H9 (cell line): ENCODE measurements at regions not wholly inside any gene's neighbourhood (a gene's known extent, or its start where the extent isn't known, plus 50 kb on each side); places are given as distances from the start of the nearest gene placed in this dataset.

Experiments used
- DNase-seq: peaks from one replicate; pipeline ENCODE4 v3.0.0-alpha.2; 2017
- H2AFZ ChIP-seq: one replicate; pipeline ENCODE4 v1.6.1; 2013; ENCODE audit warnings: mild to moderate bottlenecking, low read length, control low read depth, moderate library complexity
- H2AK5ac ChIP-seq: 2 replicates; pipeline ENCODE4 v1.6.1; 2013; ENCODE audit warnings: low read length, control low read depth, mixed read lengths; ENCODE audit not compliant: insufficient read length
- H2BK120ac ChIP-seq: one replicate; pipeline ENCODE4 v1.6.1; 2013; ENCODE audit warnings: low read depth, mild to moderate bottlenecking, low read length, control low read depth, inconsistent platforms; ENCODE audit not compliant: poor library complexity, severe bottlenecking
- H2BK12ac ChIP-seq: 2 replicates; pipeline ENCODE4 v1.6.1; 2013; ENCODE audit warnings: low read length, control low read depth, mixed read lengths, low read depth; ENCODE audit not compliant: insufficient read length
- H2BK15ac ChIP-seq: 2 replicates; pipeline ENCODE4 v1.6.1; 2013; ENCODE audit warnings: low read depth, low read length, control low read depth
- H2BK20ac ChIP-seq: one replicate; pipeline ENCODE4 v1.6.1; 2013; ENCODE audit warnings: low read depth, mild to moderate bottlenecking, low read length, control low read depth, inconsistent platforms; ENCODE audit not compliant: poor library complexity, severe bottlenecking
- H2BK5ac ChIP-seq: 2 replicates; pipeline ENCODE4 v1.6.1; 2013; ENCODE audit warnings: low read length, control low read depth, mixed read lengths; ENCODE audit not compliant: insufficient read length
- H3K14ac ChIP-seq: 2 replicates; pipeline ENCODE4 v1.6.1; 2013; ENCODE audit warnings: low read length, control low read depth; ENCODE audit not compliant: insufficient read depth
- H3K18ac ChIP-seq: 2 replicates; pipeline ENCODE4 v1.6.1; 2013; ENCODE audit warnings: low read depth, mild to moderate bottlenecking, mixed read lengths, low read length, control low read depth; ENCODE audit not compliant: insufficient read length
- H3K23ac ChIP-seq: 2 replicates; pipeline ENCODE4 v1.6.1; 2013; ENCODE audit warnings: low read length, control low read depth, mixed read lengths, low read depth; ENCODE audit not compliant: insufficient read length
- H3K23me2 ChIP-seq: 2 replicates; pipeline ENCODE4 v1.6.1; 2013; ENCODE audit warnings: low read depth, mild to moderate bottlenecking, mixed read lengths, low read length, control low read depth; ENCODE audit not compliant: insufficient read length, poor library complexity, severe bottlenecking
- H3K27ac ChIP-seq: 2 replicates; pipeline ENCODE4 v1.5.1; 2013; ENCODE audit warnings: low read length, control low read depth, mixed read lengths, low read depth; ENCODE audit not compliant: insufficient read length
- H3K27me3 ChIP-seq: 2 replicates; pipeline ENCODE4 v1.6.1; 2013; ENCODE audit warnings: low read length, control low read depth, inconsistent platforms; ENCODE audit not compliant: insufficient read depth
- H3K4ac ChIP-seq: 2 replicates; pipeline ENCODE4 v1.6.1; 2013; ENCODE audit warnings: low read depth, mild to moderate bottlenecking, control low read depth, inconsistent platforms, low read length, moderate library complexity
- H3K4me1 ChIP-seq: 2 replicates; pipeline ENCODE4 v1.6.1; 2013; ENCODE audit warnings: low read length, control low read depth, inconsistent platforms; ENCODE audit not compliant: insufficient read depth
- H3K4me2 ChIP-seq: 2 replicates; pipeline ENCODE4 v1.6.1; 2013; ENCODE audit warnings: low read length, control low read depth, mixed read lengths; ENCODE audit not compliant: insufficient read length, insufficient read depth
- H3K56ac ChIP-seq: 2 replicates; pipeline ENCODE4 v1.6.1; 2013; ENCODE audit warnings: low read depth, mild to moderate bottlenecking, mixed read lengths, low read length, control low read depth; ENCODE audit not compliant: insufficient read length
- H3K79me1 ChIP-seq: 2 replicates; pipeline ENCODE4 v1.6.1; 2013; ENCODE audit warnings: low read depth, mild to moderate bottlenecking, moderate library complexity, low read length, control low read depth, inconsistent platforms; ENCODE audit not compliant: insufficient read depth, poor library complexity, severe bottlenecking
- H3K79me2 ChIP-seq: 2 replicates; pipeline ENCODE4 v1.6.1; 2013; ENCODE audit warnings: low read length, control low read depth, inconsistent platforms; ENCODE audit not compliant: insufficient read depth
- H3K9ac ChIP-seq: 2 replicates; pipeline ENCODE4 v1.6.1; 2013; ENCODE audit warnings: low read length, control low read depth, mixed read lengths; ENCODE audit not compliant: insufficient read length; ENCODE audit errors: extremely low read depth
- H3K9me3 ChIP-seq: one replicate; pipeline ENCODE4 v1.6.1; 2013; ENCODE audit warnings: low read depth, low read length, inconsistent platforms; ENCODE audit not compliant: control insufficient read depth
- H3T11ph ChIP-seq: one replicate; pipeline ENCODE4 v1.6.1; 2013; ENCODE audit warnings: mild to moderate bottlenecking, low read length, control low read depth, inconsistent platforms
- H4K20me1 ChIP-seq: one replicate; pipeline ENCODE4 v1.6.1; 2013; ENCODE audit not compliant: control insufficient read depth, insufficient read length, insufficient read depth
- H4K5ac ChIP-seq: 2 replicates; pipeline ENCODE4 v1.6.1; 2013; ENCODE audit warnings: low read depth, mild to moderate bottlenecking, mixed read lengths, low read length, control low read depth; ENCODE audit not compliant: insufficient read length
- H4K8ac ChIP-seq: replicated peaks from 2 replicates; pipeline ENCODE4 v1.6.1; 2013; ENCODE audit warnings: low read length, control low read depth, mixed read lengths, low read depth; ENCODE audit not compliant: insufficient read length
- H4K91ac ChIP-seq: 2 replicates; pipeline ENCODE4 v1.6.1; 2013; ENCODE audit warnings: low read depth, mild to moderate bottlenecking, moderate library complexity, mixed read lengths, low read length, control low read depth; ENCODE audit not compliant: insufficient read length
- H3K27ac Mint-ChIP-seq, 3 experiments: 2 replicates in 2 of 3; 3 replicates in 1 of 3; pipeline ENCODE4 v1.8.0; 2020 to 2021; ENCODE audit warnings: mixed read lengths in 3 of 3, mild to moderate bottlenecking in 1 of 3, moderate library complexity in 1 of 3
- H3K27me3 Mint-ChIP-seq: 2 replicates; pipeline ENCODE4 v1.8.0; 2021; ENCODE audit warnings: low read depth, mild to moderate bottlenecking, moderate library complexity, mixed read lengths
- H3K36me3 Mint-ChIP-seq, 3 experiments: 2 replicates in 2 of 3; 3 replicates in 1 of 3; pipeline ENCODE4 v1.8.0; 2020 to 2021; ENCODE audit warnings: low read depth in 3 of 3, mixed read lengths in 3 of 3; ENCODE audit not compliant: insufficient read depth in 1 of 3
- H3K4me1 Mint-ChIP-seq, 2 experiments: 2 replicates each; pipeline ENCODE4 v1.8.0; 2020; ENCODE audit warnings: mixed read lengths in 2 of 2
- H3K4me3 Mint-ChIP-seq, 2 experiments: 2 replicates in 1 of 2; 3 replicates in 1 of 2; pipeline ENCODE4 v1.8.0; 2020 to 2021; ENCODE audit warnings: mild to moderate bottlenecking in 2 of 2, mixed read lengths in 2 of 2, moderate library complexity in 1 of 2
- H3K9me3 Mint-ChIP-seq, 2 experiments: 2 replicates in 1 of 2; 3 replicates in 1 of 2; pipeline ENCODE4 v1.8.0; 2020; ENCODE audit warnings: mild to moderate bottlenecking in 2 of 2, mixed read lengths in 2 of 2, moderate library complexity in 1 of 2
- WGBS: extraction: QIAGEN DNeasy Blood & Tissue Kit; methylation state at CpG from one replicate; pipeline ENCODE4 v1.1.7; 2013; ENCODE audit warnings: missing lambda C conversion rate, low lambda C conversion rate, mixed read lengths; ENCODE audit not compliant: insufficient read length; ENCODE audit errors: extremely low coverage; 5-methylcytosine and 5-hydroxymethylcytosine counted together
- TF ChIP-seq, protein P1 (sequence below): fragments of 200-600 bp; sonication (generic); conservative IDR thresholded peaks from 3 replicates; pipeline ENCODE4 v1.8.0; 2021; ENCODE audit warnings: antibody characterized with exemption, mild to moderate bottlenecking

DNA sequence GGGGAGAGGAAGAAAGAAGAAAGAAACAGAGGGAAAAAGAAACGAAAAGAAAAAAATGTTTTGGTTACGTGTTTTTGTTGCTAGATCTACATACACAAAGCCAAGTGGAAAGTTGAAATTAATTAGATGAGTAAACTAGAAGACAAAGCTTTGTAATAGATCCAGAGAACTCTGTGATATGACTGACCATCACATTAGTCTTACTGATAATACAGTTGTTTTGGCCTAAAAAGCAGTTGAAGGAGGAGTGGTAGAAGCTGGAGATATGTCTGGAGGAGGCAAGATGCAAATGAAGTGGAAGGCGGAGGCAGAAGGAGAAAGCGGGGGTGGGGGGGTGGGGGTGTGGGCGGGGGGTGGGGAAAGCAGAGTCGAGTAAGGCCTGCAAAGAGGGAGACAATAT, 500.1 kb upstream of the ID4 start:
- Histone ChIP-seq H3K18ac (no peak overlapping the region), H3K56ac (no peak overlapping the region), H3K14ac (no peak overlapping the region), H2AFZ (no peak overlapping the region), H3K23me2 (no peaks in the 10 kb centered on the region), H3K23ac (no peak overlapping the region), H4K5ac (no peak overlapping the region), H3K4ac (no peak overlapping the region), H4K8ac (no peak overlapping the region), H3K27ac (no peak overlapping the region), H2BK120ac (no peak overlapping the region), H3K79me2 (no peaks in the 10 kb centered on the region), H3K4me1 (no peaks in the 10 kb centered on the region; the same call in 1 of the 2 replicates), H2BK5ac (no peak overlapping the region), H3K4me2 (no peak overlapping the region), H4K20me1 (no peaks in the 10 kb centered on the region), H4K91ac (no peak overlapping the region), H2BK15ac (no peak overlapping the region), H2AK5ac (no peak overlapping the region), H3K79me1 (no peaks in the 10 kb centered on the region), H3K9ac (no peak overlapping the region), H2BK20ac (no peak overlapping the region), H3T11ph (no peak overlapping the region), H3K27me3 (no peaks in the 10 kb centered on the region), H3K9me3 (no peaks in the 10 kb centered on the region), H2BK12ac (no peak overlapping the region)
- TF ChIP-seq, protein P1, sequence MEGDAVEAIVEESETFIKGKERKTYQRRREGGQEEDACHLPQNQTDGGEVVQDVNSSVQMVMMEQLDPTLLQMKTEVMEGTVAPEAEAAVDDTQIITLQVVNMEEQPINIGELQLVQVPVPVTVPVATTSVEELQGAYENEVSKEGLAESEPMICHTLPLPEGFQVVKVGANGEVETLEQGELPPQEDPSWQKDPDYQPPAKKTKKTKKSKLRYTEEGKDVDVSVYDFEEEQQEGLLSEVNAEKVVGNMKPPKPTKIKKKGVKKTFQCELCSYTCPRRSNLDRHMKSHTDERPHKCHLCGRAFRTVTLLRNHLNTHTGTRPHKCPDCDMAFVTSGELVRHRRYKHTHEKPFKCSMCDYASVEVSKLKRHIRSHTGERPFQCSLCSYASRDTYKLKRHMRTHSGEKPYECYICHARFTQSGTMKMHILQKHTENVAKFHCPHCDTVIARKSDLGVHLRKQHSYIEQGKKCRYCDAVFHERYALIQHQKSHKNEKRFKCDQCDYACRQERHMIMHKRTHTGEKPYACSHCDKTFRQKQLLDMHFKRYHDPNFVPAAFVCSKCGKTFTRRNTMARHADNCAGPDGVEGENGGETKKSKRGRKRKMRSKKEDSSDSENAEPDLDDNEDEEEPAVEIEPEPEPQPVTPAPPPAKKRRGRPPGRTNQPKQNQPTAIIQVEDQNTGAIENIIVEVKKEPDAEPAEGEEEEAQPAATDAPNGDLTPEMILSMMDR = no peak
- WGBS = no CpG with 5 or more reads among the region's 6 CpGs
- H3K4me1 Mint-ChIP-seq = peaks cover 15 to 23% of the 10 kb centered on the region in 2 experiments
- no peaks in the 10 kb centered on the region; a peak in 2 of 5 replicates for H3K9me3 Mint-ChIP-seq
- no peak for DNase-seq
- H3K4me3 Mint-ChIP-seq = no peak overlapping the region
- H3K27me3 Mint-ChIP-seq = no peaks in the 10 kb centered on the region
- H3K27ac Mint-ChIP-seq = no peak overlapping the region
- H3K36me3 Mint-ChIP-seq = peaks cover 0 to 1% (median 0%) of the 10 kb centered on the region in 3 experiments; a peak in 1 of 7 replicates
